ENCODE measurements at regions not wholly inside any gene's neighbourhood (a gene's known extent, or its start where the extent isn't known, plus 50 kb on each side); places are given as distances from the start of the nearest gene placed in this dataset.

GRCh38 chr20:63134201-63134612 is 81.7 kb downstream of the YTHDF1 start:
- TF ChIP-seq CTCF (IDR thresholded peaks at IDR 0.05) (no peak), POLR2A (IDR thresholded peaks at IDR 0.05) (no peak), EP300 (IDR thresholded peaks at IDR 0.05) (no peak)
- no peak for DNase-seq (ENCODE audit: low spot score in 2 of 2)
- no peak overlapping the region for H3K4me3 ChIP-seq
- H3K36me3 ChIP-seq: no peaks in the 10 kb centered on the region
- H3K4me1 ChIP-seq: no peaks in the 10 kb centered on the region
- no peak overlapping the region for H3K27ac ChIP-seq
- H3K9me3 ChIP-seq: no peaks in the 10 kb centered on the region
- WGBS, 2 donors: 84% methylated on average over 19 of the region's 19 CpGs
- peaks cover 0 to 45% of the 10 kb centered on the region in 2 donors for H3K27me3 ChIP-seq

- peaks cover 0 to 52% of the 10 kb centered on the region in 2 donors for H3K27me3 ChIP-seq
- DNase-seq (ENCODE audit: low spot score in 2 of 2): no peak
- H3K27ac ChIP-seq: no peak overlapping the region
- no peaks in the 10 kb centered on the region for H3K4me1 ChIP-seq
- TF ChIP-seq CTCF (IDR thresholded peaks at IDR 0.05) (no peak), POLR2A (IDR thresholded peaks at IDR 0.05) (no peak), EP300 (IDR thresholded peaks at IDR 0.05) (no peak)
- H3K4me3 ChIP-seq: no peak overlapping the region
- 84% methylated on average over 13 to 15 of the region's 15 CpGs for WGBS, 2 donors
- H3K36me3 ChIP-seq: no peaks in the 10 kb centered on the region
- no peaks in the 10 kb centered on the region for H3K9me3 ChIP-seq
Observed at GRCh38 chr20:63133481-63134091, 82.3 kb downstream of the YTHDF1 start.

GRCh38 chr20:63132715-63133471 is 83.0 kb downstream of the YTHDF1 start:
- DNase-seq (ENCODE audit: low spot score in 2 of 2): no peak
- Histone ChIP-seq H3K36me3 (no peaks in the 10 kb centered on the region), H3K9me3 (no peaks in the 10 kb centered on the region), H3K4me1 (no peaks in the 10 kb centered on the region), H3K4me3 (no peak overlapping the region), H3K27ac (no peak overlapping the region), H3K27me3 (peaks cover 0 to 48% of the 10 kb centered on the region in 2 donors)
- WGBS, 2 donors: 84 to 89% methylated on average over 5 to 16 of the region's 29 CpGs
- no peak for TF ChIP-seq CTCF (IDR thresholded peaks at IDR 0.05)

GRCh38 chr20:63132131-63132714 is 83.7 kb downstream of the YTHDF1 start:
- H3K4me3 ChIP-seq: no peak overlapping the region
- no peaks in the 10 kb centered on the region for H3K36me3 ChIP-seq
- H3K9me3 ChIP-seq: no peaks in the 10 kb centered on the region
- H3K4me1 ChIP-seq: no peaks in the 10 kb centered on the region
- no peak overlapping the region for H3K27ac ChIP-seq
- TF ChIP-seq POLR2A (IDR thresholded peaks at IDR 0.05) (no peak), CTCF (IDR thresholded peaks at IDR 0.05) (no peak), EP300 (IDR thresholded peaks at IDR 0.05) (no peak)
- 78 to 79% methylated on average over 17 of the region's 17 CpGs for WGBS, 2 donors
- DNase-seq (ENCODE audit: low spot score in 2 of 2): no peak
- H3K27me3 ChIP-seq: peaks cover 0 to 48% of the 10 kb centered on the region in 2 donors
